ENCODE measurements at regions not wholly inside any gene's neighbourhood (a gene's known extent, or its start where the extent isn't known, plus 50 kb on each side); places are given as distances from the start of the nearest gene placed in this dataset.
"Not testable (repeated sequence)": the region's sequence is repeated elsewhere in the genome, so short reads cannot be mapped to it uniquely, and the experiment has no call there.

DNA sequence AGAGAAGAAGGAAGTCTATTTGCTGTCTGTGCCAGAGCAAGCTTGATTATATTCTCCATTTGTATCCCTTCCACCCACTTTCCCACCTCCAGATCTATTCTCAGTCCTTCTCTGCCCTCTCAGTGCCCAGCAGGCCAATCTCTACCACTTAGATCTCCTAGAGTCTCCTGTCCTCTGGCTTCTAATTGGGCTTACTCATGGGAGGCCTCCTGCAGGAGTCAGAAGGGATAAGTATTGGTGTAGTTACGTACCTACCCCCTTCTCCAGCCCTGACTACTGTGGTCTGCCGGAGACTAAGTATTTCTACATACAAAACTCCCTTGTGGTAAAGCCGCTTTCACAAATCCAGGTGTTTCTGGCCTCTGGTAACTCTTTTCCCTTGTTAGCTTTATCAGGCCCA is 221.2 kb downstream of the PTGER3 start:
- TF ChIP-seq, protein P1, sequence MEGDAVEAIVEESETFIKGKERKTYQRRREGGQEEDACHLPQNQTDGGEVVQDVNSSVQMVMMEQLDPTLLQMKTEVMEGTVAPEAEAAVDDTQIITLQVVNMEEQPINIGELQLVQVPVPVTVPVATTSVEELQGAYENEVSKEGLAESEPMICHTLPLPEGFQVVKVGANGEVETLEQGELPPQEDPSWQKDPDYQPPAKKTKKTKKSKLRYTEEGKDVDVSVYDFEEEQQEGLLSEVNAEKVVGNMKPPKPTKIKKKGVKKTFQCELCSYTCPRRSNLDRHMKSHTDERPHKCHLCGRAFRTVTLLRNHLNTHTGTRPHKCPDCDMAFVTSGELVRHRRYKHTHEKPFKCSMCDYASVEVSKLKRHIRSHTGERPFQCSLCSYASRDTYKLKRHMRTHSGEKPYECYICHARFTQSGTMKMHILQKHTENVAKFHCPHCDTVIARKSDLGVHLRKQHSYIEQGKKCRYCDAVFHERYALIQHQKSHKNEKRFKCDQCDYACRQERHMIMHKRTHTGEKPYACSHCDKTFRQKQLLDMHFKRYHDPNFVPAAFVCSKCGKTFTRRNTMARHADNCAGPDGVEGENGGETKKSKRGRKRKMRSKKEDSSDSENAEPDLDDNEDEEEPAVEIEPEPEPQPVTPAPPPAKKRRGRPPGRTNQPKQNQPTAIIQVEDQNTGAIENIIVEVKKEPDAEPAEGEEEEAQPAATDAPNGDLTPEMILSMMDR (IDR thresholded peaks at IDR 0.05) = no peak
- no peak for TF ChIP-seq POLR2A (IDR thresholded peaks at IDR 0.05)
- Histone ChIP-seq H3K4me1 (no peaks in the 10 kb centered on the region), H3K4me3 (replicated peaks in 1 of 3) (no peak overlapping the region), H3K27ac (no peak overlapping the region), H3K27me3 (no peaks in the 10 kb centered on the region), H3K9me3 (no peaks in the 10 kb centered on the region), H3K36me3 (no peaks in the 10 kb centered on the region)
- intact Hi-C loops (cut with DNase I) = no loop called here
- DNase-seq = no peak
- 86 to 87% methylated on average over 3 of the region's 3 CpGs for WGBS, 2 donors

- TF ChIP-seq, protein P1 (IDR thresholded peaks at IDR 0.05) = no peak
- TF ChIP-seq POLR2A (IDR thresholded peaks at IDR 0.05) = no peak
- no peaks in the 10 kb centered on the region for H3K9me3 ChIP-seq
- DNase-seq = no peak
- whole genome bisulfite sequencing, 2 donors = 95% methylated on average over 3 of the region's 3 CpGs
- no peaks in the 10 kb centered on the region for H3K36me3 ChIP-seq
- no peak overlapping the region for H3K4me3 ChIP-seq (replicated peaks in 1 of 3)
- H3K27me3 ChIP-seq = no peaks in the 10 kb centered on the region
- intact Hi-C loops (cut with DNase I) = no loop called here
- H3K27ac ChIP-seq = no peak overlapping the region
- H3K4me1 ChIP-seq = no peaks in the 10 kb centered on the region
Observed at GRCh38 chr1:70827030-70827429, 220.6 kb downstream of the PTGER3 start.

- Histone ChIP-seq H3K27ac (no peak overlapping the region), H3K9me3 (no peaks in the 10 kb centered on the region), H3K27me3 (no peaks in the 10 kb centered on the region), H3K4me1 (no peaks in the 10 kb centered on the region), H3K4me3 (replicated peaks in 1 of 3) (no peak overlapping the region), H3K36me3 (no peaks in the 10 kb centered on the region)
- 84 to 90% methylated on average over 1 of the region's 1 CpG for WGBS, 2 donors
- no peak for DNase-seq
- TF ChIP-seq, protein P1 (IDR thresholded peaks at IDR 0.05) = no peak
- no peak for TF ChIP-seq POLR2A (IDR thresholded peaks at IDR 0.05)
- intact Hi-C loops (cut with DNase I) = no loop called here
Observed at GRCh38 chr1:70828177-70828576, 219.4 kb downstream of the PTGER3 start.

DNA sequence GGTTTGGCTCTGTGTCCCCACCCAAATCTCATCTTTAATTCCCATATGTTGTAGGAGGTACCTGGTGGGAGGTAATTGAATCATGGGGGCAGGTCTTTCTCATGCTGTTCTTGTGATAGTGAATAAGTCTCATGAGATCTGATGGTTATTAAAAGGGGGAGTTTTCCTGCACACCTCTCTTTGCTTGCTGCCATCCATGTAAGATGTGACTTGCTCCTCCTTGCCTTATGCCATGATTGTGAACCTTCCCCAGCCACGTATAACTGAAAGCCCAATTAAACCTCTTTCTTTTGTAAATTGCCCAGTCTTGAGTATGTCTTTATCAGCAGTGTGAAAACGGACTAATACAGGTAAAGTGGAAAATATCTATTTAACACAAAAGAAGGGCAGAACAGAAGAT is 213.3 kb downstream of the PTGER3 start:
- intact Hi-C loops (cut with DNase I); H3K36me3 ChIP-seq; H3K9me3 ChIP-seq; H3K27ac ChIP-seq; H3K27me3 ChIP-seq; H3K4me3 ChIP-seq (replicated peaks in 1 of 3); H3K4me1 ChIP-seq; DNase-seq: not testable (repeated sequence)
- 80 to 81% methylated on average over 2 of the region's 2 CpGs for WGBS, 2 donors

- H3K36me3 ChIP-seq = no peaks in the 10 kb centered on the region
Observed at GRCh38 chr1:70836456-70836855, 211.2 kb downstream of the PTGER3 start.

More at GRCh38 chr1:70836456-70836855, 211.2 kb downstream of the PTGER3 start:
- H3K4me3 ChIP-seq (replicated peaks in 1 of 3) = no peak overlapping the region
- DNase-seq = no peak
- 93 to 95% methylated on average over 1 of the region's 1 CpG for WGBS, 2 donors
- H3K9me3 ChIP-seq = no peaks in the 10 kb centered on the region
- no peak for TF ChIP-seq POLR2A (IDR thresholded peaks at IDR 0.05)
- TF ChIP-seq, protein P1 (IDR thresholded peaks at IDR 0.05) = no peak
- intact Hi-C loops (cut with DNase I) = no loop called here
- no peak overlapping the region for H3K27ac ChIP-seq
- no peaks in the 10 kb centered on the region for H3K4me1 ChIP-seq
- H3K27me3 ChIP-seq = no peaks in the 10 kb centered on the region

Data from thyroid gland (tissue), 4 donors.